A549 (cell line): ENCODE measurements at regions not wholly inside any gene's neighbourhood (a gene's known extent, or its start where the extent isn't known, plus 50 kb on each side); places are given as distances from the start of the nearest gene placed in this dataset.
A peak's percentile ranks its signal among the peaks of the same experiment; 100 is the strongest.

ENCODE experiments used
- ATAC-seq, 2 experiments: fragments of 200-7000 bp in 1 of 2; fragments of >200 bp in 1 of 2; cut with Nextera tagmentation in 1 of 2; cut with Tn5 transposase in 1 of 2; 3 replicates each; pipeline versions ENCODE4 v1.8.0 to v1.9.1; 2018 to 2020; ENCODE audit warnings: mild to moderate bottlenecking in 1 of 2, moderate library complexity in 1 of 2
- CTCF ChIA-PET: fragments of 300-600 bp; sonication (Branson Sonifier 250); formaldehyde crosslinking; extraction: SDS; loops from one replicate; lab custom pipeline; 2021; ENCODE audit warnings: antibody characterized with exemption, inconsistent platforms; lab: Yijun Ruan, JAX
- POLR2A ChIA-PET: fragments of 350-600 bp; formaldehyde crosslinking; extraction: SDS; loops from one replicate; lab custom pipeline; 2021; ENCODE audit warnings: antibody characterized with exemption, inconsistent platforms; lab: Yijun Ruan, JAX
- DNase-seq, 2 experiments: peaks; one replicate each; pipeline versions ENCODE4 v3.0.0 to v3.0.0-alpha.2; 2011 to 2016; ENCODE audit warnings: low read depth in 1 of 2, low spot score in 1 of 2
- FAIRE-seq: peaks from 2 replicates; lab custom pipeline; 2011; peaks lifted over from hg19 to GRCh38; lab: Jason Lieb, UNC
- H3K27ac ChIP-seq, 2 experiments: fragments of >200 bp; sonication (Bioruptor Twin); formaldehyde crosslinking; 3 replicates each; pipeline ENCODE4 v1.5.1; 2016 to 2017
- H3K4me1 ChIP-seq: fragments of >200 bp; sonication (Bioruptor Twin); formaldehyde crosslinking; 3 replicates; pipeline ENCODE4 v1.6.1; 2016
- H3K4me2 ChIP-seq: fragments of >200 bp; sonication (Bioruptor Twin); formaldehyde crosslinking; 3 replicates; pipeline ENCODE4 v1.6.1; 2016
- H3K4me3 ChIP-seq: fragments of >200 bp; sonication (Bioruptor Twin); formaldehyde crosslinking; 3 replicates; pipeline ENCODE4 v1.5.1; 2016
- H3K9me3 ChIP-seq: fragments of >200 bp; sonication (Bioruptor Twin); formaldehyde crosslinking; 3 replicates; pipeline ENCODE4 v1.6.1; 2016
- CBX2 ChIP-seq: fragments of 200-600 bp; sonication (generic); IDR thresholded peaks from 2 replicates; pipeline ENCODE4 v1.6.1; 2016; ENCODE audit warnings: low read depth, mild to moderate bottlenecking, borderline replicate concordance
- ESRRA ChIP-seq: fragments of 150-350 bp; IDR thresholded peaks from 2 replicates; pipeline ENCODE4 v1.6.1; 2014; ENCODE audit warnings: mild to moderate bottlenecking, low read length, borderline replicate concordance
- FOSB ChIP-seq: fragments of 250-450 bp; sonication (Bioruptor Pico); IDR thresholded peaks from 2 replicates; pipeline ENCODE4 v1.5.0; 2020; ENCODE audit warnings: mild to moderate bottlenecking, moderate library complexity
- FOSL2 ChIP-seq, 2 experiments: fragments of 450-650 bp in 1 of 2; fragments of >200 bp in 1 of 2; sonication (Bioruptor Twin) in 1 of 2; formaldehyde crosslinking; IDR thresholded peaks; 2 replicates each; pipeline versions ENCODE4 v1.5.0 to v1.6.1; 2016 to 2020; ENCODE audit warnings: mild to moderate bottlenecking in 1 of 2, moderate library complexity in 1 of 2
- HOXB13 ChIP-seq: fragments of 250-450 bp; sonication (Bioruptor Pico); IDR thresholded peaks from 2 replicates; pipeline ENCODE4 v1.5.0; 2020; ENCODE audit warnings: low read depth, mild to moderate bottlenecking, moderate library complexity
- HOXB5 ChIP-seq: fragments of 250-450 bp; sonication (Bioruptor Pico); IDR thresholded peaks from 2 replicates; pipeline ENCODE4 v1.5.0; 2020; ENCODE audit warnings: mild to moderate bottlenecking, moderate library complexity
- JUN ChIP-seq, 2 experiments: fragments of >200 bp; sonication (Bioruptor Twin); formaldehyde crosslinking; IDR thresholded peaks; 2 replicates in 1 of 2; 3 replicates in 1 of 2; pipeline ENCODE4 v1.6.1; 2016 to 2017
- MAFK ChIP-seq: fragments of 450-650 bp; IDR thresholded peaks from 2 replicates; pipeline ENCODE4 v1.6.1; 2014; ENCODE audit not compliant: partially characterized antibody
- NPAS2 ChIP-seq: fragments of 250-450 bp; sonication (Bioruptor Pico); IDR thresholded peaks from 2 replicates; pipeline ENCODE4 v1.8.0; 2022; ENCODE audit warnings: mild to moderate bottlenecking, moderate library complexity, borderline replicate concordance
- PHF8 ChIP-seq: fragments of 200-600 bp; sonication (generic); IDR thresholded peaks from 2 replicates; pipeline ENCODE4 v1.6.1; 2016; ENCODE audit warnings: low read depth, mild to moderate bottlenecking, antibody characterized with exemption, moderate library complexity, borderline replicate concordance
- RARB ChIP-seq: fragments of 250-450 bp; sonication (Bioruptor Pico); IDR thresholded peaks from 2 replicates; pipeline ENCODE4 v1.8.0; 2021; ENCODE audit warnings: mild to moderate bottlenecking, moderate library complexity
- SREBF2 ChIP-seq: fragments of 450-650 bp; IDR thresholded peaks from 2 replicates; pipeline ENCODE4 v1.6.1; 2014; ENCODE audit warnings: mild to moderate bottlenecking, moderate library complexity
- ZFP36 ChIP-seq: fragments of 450-650 bp; IDR thresholded peaks from 2 replicates; pipeline ENCODE4 v1.6.1; 2014; ENCODE audit warnings: borderline replicate concordance; ENCODE audit not compliant: partially characterized antibody
- ZSCAN20 ChIP-seq: fragments of 250-450 bp; sonication (Bioruptor Pico); IDR thresholded peaks from 2 replicates; pipeline ENCODE4 v1.8.0; 2022; ENCODE audit warnings: mild to moderate bottlenecking, moderate library complexity
- WGBS: methylation state at CpG from one replicate; pipeline ENCODE4 v1.1.6; 2017; ENCODE audit errors: missing lambda C conversion rate; 5-methylcytosine and 5-hydroxymethylcytosine counted together
- TF ChIP-seq, protein P1 (sequence below): IDR thresholded peaks from 2 replicates; pipeline ENCODE4 v1.6.1; 2012
- TF ChIP-seq, protein P2 (sequence below): fragments of 200-600 bp; sonication (generic); IDR thresholded peaks from 2 replicates; pipeline ENCODE4 v1.6.1; 2016; ENCODE audit warnings: antibody characterized with exemption, mild to moderate bottlenecking, moderate library complexity
- TF ChIP-seq, protein P3 (sequence below): IDR thresholded peaks from 2 replicates; pipeline ENCODE4 v1.6.1; 2012
- TF ChIP-seq, protein P4 (sequence below): fragments of 150-350 bp; IDR thresholded peaks from 2 replicates; pipeline ENCODE4 v1.6.1; 2014; ENCODE audit warnings: low read depth, mild to moderate bottlenecking, low read length

DNA sequence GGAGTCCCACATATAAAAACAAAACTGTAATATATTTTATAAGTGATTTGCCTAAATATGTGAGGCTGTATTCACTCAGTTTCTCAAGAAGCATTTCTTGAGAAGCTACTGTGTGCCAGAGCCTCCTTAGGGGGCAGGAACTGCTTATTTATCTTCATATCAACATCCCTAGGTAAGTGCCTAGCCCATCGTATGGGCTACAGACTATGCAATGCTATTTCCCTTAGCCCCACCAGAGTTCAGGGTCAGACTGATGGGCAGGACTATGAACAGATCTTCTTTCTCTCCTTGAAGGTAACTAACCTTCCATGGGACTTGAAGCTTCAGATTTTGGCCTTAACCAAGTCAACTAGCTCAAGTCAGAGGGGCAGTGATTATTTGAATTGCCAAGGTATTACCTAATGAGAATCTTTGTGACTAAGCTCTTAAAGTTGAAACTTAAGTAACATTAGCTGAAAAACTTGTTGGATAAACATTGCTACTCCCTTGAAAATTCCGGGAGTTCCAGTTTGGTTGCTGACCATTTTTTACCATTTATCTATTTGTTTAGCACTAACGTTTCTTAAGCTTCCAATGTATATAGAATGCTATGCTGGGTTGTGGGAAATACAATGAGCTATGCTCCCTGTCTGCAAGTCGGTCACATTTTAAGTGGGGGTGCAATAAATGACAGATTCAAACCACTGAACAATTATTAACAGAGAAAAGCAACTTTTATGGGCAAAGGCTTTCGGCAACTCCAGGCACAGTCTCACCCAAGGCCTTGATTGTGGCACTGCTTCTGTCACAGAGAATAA lies 85.2 kb downstream of the GPR88 start (continued):
- TF ChIP-seq HOXB5 (CRISPR knock-in tag) (no peak), CBX2 (no peak), HOXB13 (CRISPR knock-in tag) (no peak)

DNA sequence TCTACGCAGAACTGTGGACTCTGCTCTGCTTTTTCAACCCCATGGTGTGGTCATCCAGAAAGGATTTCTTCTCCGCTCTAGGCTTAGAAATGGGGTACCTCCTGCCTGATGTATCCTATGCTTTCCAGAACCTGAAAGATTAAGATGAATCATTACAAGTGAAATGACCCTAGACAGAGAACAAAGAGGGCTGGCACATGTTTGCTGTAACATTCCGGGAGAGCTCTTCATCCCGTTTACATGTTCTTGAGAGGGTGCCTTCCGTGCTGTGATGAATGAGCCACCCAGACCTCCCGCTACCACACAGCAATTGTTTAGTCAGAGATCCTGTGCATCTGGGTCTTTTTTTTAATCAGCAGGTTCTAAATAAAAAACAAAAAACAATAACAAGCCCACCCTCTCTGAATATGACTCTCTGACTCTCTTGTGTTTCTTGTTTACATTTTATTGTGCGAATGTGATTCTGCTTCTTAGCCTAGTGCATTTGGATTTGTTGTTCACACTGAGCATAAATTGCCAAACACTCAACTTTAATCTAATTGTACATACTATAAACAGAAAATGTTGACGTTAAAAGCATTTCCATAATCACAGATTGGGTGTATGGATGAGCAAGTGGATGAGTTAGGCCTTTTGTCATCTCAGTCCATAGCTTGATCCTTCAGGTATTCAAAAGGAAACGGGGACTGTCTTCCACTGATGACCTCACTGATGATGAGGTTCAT lies 87.1 kb downstream of the GPR88 start:
- H3K4me1 ChIP-seq: peaks cover 56% of the 10 kb centered on the region
- H3K27ac ChIP-seq: peak overlapping the region; percentile 90; a peak in 5 of 6 replicates
- 78% methylated on average over 9 of the region's 9 CpGs for WGBS
- no peak overlapping the region for H3K4me2 ChIP-seq
- no peak for TF ChIP-seq FOSB (CRISPR knock-in tag)
- TF ChIP-seq, protein P1, sequence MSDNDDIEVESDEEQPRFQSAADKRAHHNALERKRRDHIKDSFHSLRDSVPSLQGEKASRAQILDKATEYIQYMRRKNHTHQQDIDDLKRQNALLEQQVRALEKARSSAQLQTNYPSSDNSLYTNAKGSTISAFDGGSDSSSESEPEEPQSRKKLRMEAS: no peak
- no peak for ATAC-seq
- no peak overlapping the region for H3K4me3 ChIP-seq
- no peaks in the 10 kb centered on the region; the same call in 2 of the 3 replicates for H3K9me3 ChIP-seq
- POLR2A ChIA-PET: no interaction called here
- FAIRE-seq: no peak
- CTCF ChIA-PET: no interaction called here
- DNase-seq: no peak

DNA sequence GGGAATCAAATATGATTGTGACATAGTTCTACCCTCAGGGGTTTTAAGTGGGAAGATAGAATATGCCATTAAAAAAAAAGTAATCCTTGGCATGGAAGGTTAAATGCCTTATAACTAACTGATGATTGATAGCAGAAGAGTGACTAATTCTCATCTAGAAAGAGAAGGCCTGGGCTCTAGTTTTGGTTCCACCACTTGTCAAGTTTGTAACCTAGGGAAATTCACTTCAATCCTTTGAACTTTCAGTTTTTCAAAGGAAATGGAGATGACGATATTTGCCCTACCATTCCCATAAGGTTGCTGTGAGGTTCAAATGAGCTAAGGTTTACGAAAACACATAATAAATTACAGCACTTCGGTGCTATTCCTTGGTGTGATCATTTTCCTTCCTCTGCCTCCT lies 88.5 kb downstream of the GPR88 start:
- FAIRE-seq (no peak), DNase-seq (no peak), ATAC-seq (no peak)
- H3K4me1 ChIP-seq: peaks cover 57% of the 10 kb centered on the region
- H3K27ac ChIP-seq: peak overlapping the region in 1 of 2 experiments; percentile 90; a peak in 4 of 6 replicates
- no peak overlapping the region for H3K4me2 ChIP-seq
- ChIA-PET POLR2A (no interaction called here), CTCF (no interaction called here)
- no peak overlapping the region for H3K4me3 ChIP-seq
- no peaks in the 10 kb centered on the region; the same call in 2 of the 3 replicates for H3K9me3 ChIP-seq
- no peak for TF ChIP-seq ZFP36
- 72% methylated on average over 3 of the region's 3 CpGs for WGBS

DNA sequence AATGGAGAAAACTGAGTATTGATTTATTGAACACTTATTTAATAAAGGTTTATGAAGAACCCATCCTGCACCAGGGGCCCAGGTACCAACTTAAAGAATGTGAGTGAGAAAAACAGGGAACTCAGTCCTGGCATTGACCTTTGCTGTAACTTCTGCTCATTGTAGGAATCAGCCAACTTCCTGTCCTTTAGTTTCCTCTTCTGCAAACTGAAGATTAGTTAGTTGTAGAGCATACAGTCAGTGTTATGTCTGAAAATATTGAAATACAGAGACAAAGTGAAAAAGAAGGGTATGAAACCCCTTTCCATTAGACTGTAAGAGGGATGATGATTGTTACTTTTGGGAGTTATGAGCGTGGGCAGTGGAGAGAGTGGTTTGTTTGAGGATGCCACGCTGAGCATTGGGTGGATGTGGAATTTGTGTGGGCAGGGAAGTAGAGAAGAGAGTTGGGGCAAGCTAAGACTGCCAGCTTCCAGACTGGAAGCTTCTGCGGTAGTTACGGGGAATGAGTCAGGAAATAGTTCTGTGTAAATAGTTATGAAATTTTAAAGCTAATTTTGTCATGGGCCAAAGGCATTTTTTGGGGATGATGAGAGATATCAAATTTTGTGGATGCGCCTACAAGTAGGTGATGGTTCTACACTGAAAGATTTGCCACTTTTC lies 89.2 kb downstream of the GPR88 start:
- CTCF ChIA-PET: interaction anchor here (1.1 to 1.4 kb wide), 2 partner anchors 11 to 20 kb away, joined by 3 read pairs; no protein-coding TSS in a partner anchor
- H3K9me3 ChIP-seq: no peaks in the 10 kb centered on the region; the same call in 2 of the 3 replicates
- H3K4me3 ChIP-seq: no peak overlapping the region
- ATAC-seq (0 out of 6 replicates have a peak, but pooled peaks of 1 of the 2 experiments have one; percentile 23), FAIRE-seq (no peak), DNase-seq (no peak)
- peak overlapping the region; percentile 49 to 90; a peak in 5 of 6 replicates for H3K27ac ChIP-seq
- POLR2A ChIA-PET: no interaction called here
- H3K4me2 ChIP-seq: peak overlapping the region; percentile 33; the same call in 2 of the 3 replicates
- WGBS: 46% methylated on average over 5 of the region's 5 CpGs
- H3K4me1 ChIP-seq: peaks cover 52% of the 10 kb centered on the region
- no peak for TF ChIP-seq NPAS2 (CRISPR knock-in tag)
- no peak for TF ChIP-seq CBX2
- no peak for TF ChIP-seq ESRRA
- TF ChIP-seq, protein P2, sequence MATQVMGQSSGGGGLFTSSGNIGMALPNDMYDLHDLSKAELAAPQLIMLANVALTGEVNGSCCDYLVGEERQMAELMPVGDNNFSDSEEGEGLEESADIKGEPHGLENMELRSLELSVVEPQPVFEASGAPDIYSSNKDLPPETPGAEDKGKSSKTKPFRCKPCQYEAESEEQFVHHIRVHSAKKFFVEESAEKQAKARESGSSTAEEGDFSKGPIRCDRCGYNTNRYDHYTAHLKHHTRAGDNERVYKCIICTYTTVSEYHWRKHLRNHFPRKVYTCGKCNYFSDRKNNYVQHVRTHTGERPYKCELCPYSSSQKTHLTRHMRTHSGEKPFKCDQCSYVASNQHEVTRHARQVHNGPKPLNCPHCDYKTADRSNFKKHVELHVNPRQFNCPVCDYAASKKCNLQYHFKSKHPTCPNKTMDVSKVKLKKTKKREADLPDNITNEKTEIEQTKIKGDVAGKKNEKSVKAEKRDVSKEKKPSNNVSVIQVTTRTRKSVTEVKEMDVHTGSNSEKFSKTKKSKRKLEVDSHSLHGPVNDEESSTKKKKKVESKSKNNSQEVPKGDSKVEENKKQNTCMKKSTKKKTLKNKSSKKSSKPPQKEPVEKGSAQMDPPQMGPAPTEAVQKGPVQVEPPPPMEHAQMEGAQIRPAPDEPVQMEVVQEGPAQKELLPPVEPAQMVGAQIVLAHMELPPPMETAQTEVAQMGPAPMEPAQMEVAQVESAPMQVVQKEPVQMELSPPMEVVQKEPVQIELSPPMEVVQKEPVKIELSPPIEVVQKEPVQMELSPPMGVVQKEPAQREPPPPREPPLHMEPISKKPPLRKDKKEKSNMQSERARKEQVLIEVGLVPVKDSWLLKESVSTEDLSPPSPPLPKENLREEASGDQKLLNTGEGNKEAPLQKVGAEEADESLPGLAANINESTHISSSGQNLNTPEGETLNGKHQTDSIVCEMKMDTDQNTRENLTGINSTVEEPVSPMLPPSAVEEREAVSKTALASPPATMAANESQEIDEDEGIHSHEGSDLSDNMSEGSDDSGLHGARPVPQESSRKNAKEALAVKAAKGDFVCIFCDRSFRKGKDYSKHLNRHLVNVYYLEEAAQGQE: no peak
- TF ChIP-seq, protein P3, sequence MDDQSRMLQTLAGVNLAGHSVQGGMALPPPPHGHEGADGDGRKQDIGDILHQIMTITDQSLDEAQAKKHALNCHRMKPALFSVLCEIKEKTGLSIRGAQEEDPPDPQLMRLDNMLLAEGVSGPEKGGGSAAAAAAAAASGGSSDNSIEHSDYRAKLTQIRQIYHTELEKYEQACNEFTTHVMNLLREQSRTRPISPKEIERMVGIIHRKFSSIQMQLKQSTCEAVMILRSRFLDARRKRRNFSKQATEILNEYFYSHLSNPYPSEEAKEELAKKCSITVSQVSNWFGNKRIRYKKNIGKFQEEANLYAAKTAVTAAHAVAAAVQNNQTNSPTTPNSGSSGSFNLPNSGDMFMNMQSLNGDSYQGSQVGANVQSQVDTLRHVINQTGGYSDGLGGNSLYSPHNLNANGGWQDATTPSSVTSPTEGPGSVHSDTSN: no peak
- TF ChIP-seq, protein P1: no peak
- TF ChIP-seq JUN (IDR thresholded peaks at IDR 0.05): no peak
- TF ChIP-seq, protein P4, sequence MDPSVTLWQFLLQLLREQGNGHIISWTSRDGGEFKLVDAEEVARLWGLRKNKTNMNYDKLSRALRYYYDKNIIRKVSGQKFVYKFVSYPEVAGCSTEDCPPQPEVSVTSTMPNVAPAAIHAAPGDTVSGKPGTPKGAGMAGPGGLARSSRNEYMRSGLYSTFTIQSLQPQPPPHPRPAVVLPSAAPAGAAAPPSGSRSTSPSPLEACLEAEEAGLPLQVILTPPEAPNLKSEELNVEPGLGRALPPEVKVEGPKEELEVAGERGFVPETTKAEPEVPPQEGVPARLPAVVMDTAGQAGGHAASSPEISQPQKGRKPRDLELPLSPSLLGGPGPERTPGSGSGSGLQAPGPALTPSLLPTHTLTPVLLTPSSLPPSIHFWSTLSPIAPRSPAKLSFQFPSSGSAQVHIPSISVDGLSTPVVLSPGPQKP: no peak
- no peak for TF ChIP-seq SREBF2
- TF ChIP-seq MAFK: no peak
- no peak for TF ChIP-seq PHF8
- no peak for TF ChIP-seq ZSCAN20 (CRISPR knock-in tag)
- TF ChIP-seq FOSL2 (IDR thresholded peaks at IDR 0.05): no peak
- TF ChIP-seq FOSL2 (CRISPR knock-in tag; IDR thresholded peaks at IDR 0.05): no peak
- no peak for TF ChIP-seq RARB (CRISPR knock-in tag)
- TF ChIP-seq HOXB13 (CRISPR knock-in tag): no peak
- no peak for TF ChIP-seq FOSB (CRISPR knock-in tag)
